ES-I3 (cell line): ENCODE measurements at regions not wholly inside any gene's neighbourhood (a gene's known extent, or its start where the extent isn't known, plus 50 kb on each side); places are given as distances from the start of the nearest gene placed in this dataset.
"Not testable (repeated sequence)": the region's sequence is repeated elsewhere in the genome, so short reads cannot be mapped to it uniquely, and the experiment has no call there.

Source experiments
- H3K36me3 ChIP-seq: 2 replicates; pipeline ENCODE4 v1.6.1; 2013; ENCODE audit warnings: mild to moderate bottlenecking, low read length, control low read depth, moderate library complexity; ENCODE audit not compliant: insufficient read depth
- H3K4me1 ChIP-seq: 2 replicates; pipeline ENCODE4 v1.6.1; 2013; ENCODE audit warnings: mild to moderate bottlenecking, control low read depth, low read length; ENCODE audit not compliant: insufficient read depth
- H3K9ac ChIP-seq: 2 replicates; pipeline ENCODE4 v1.6.1; 2013; ENCODE audit warnings: low read depth, mild to moderate bottlenecking, low read length, moderate library complexity
- H3K9me3 ChIP-seq: 2 replicates; pipeline ENCODE4 v1.6.1; 2013; ENCODE audit warnings: mild to moderate bottlenecking, low read length, moderate library complexity; ENCODE audit not compliant: control insufficient read depth, insufficient read depth

DNA sequence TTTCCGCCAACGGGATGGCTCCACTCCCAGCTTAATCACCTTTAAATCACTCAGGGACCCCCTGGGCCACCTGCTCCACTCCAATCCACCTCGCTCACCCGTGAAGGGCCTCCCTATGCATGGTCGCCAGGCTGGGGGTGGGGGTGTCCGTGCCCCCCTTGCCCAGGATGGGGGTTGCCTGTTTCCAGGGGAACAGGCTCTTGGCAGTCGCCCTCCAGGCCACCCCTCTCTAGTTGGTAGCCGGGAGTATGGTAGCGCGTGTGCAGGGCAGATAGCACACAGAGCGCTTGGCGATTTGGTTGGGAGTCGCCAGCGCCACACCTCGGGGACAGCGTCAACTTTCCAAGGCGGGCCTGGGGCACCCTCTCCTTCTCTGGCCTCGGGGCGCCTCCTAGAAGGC lies 134.9 kb upstream of the ZNF92 start:
- Histone ChIP-seq H3K4me1 (no peaks in the 10 kb centered on the region; the same call in 1 of the 2 replicates), H3K36me3 (no peaks in the 10 kb centered on the region)

DNA sequence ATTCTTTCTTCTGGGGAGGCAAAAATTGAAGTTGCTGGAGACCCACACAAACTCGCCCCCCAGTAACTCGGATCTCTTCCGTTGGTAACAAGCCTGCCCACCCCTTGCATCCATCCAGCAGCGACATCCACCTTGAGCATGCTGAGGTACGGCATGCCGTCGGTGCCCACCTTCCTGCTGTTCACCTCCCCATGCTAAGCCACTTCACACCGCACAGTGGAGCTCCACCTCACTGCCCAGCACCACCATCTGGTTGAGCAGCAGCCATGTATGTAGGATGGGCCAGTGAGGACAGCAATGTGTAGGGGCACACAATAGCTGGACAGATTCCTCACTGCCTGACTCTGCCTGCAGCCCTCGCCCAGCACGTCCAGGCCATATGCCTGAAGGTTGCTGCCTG lies 138.1 kb upstream of the ZNF92 start:
- no peaks in the 10 kb centered on the region for H3K9me3 ChIP-seq
- H3K4me1 ChIP-seq, result peaks cover 5% of the 10 kb centered on the region
- no peak overlapping the region for H3K9ac ChIP-seq
- H3K36me3 ChIP-seq, result no peaks in the 10 kb centered on the region

More for the DNA sequence above, 134.9 kb upstream of the ZNF92 start:
- no peak overlapping the region for H3K9ac ChIP-seq
- no peaks in the 10 kb centered on the region for H3K9me3 ChIP-seq

DNA sequence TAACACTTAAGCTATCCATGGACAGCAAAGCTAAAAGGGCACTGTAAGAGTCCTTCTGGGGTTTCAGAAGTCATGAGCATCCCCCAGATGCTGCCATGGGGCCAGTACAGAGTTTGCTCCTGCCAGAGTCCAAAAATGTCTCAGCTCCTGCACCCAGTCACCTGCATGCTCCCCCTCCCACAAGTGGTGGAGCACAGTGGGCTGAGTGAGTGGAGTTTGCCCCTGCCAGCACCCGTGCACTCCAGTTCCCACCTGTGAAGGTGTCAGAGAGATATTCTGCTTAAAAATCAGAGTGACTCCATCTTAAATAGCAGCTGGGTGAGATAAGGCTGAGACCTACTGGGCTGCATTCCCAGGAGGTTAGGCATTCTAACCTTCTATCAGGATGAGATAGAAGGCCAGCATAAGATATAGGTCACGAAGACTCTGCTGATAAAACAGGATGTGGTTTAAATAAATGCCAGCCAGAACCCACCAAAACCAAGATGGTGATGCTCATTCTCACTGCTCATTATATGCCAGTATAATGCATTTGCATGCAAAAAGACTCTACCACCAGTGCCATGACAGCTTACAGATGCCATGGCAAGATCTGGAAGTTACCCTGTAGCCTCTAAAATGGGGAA lies 140.1 kb upstream of the ZNF92 start:
- Histone ChIP-seq H3K36me3 (no peaks in the 10 kb centered on the region), H3K9ac (no peak overlapping the region), H3K4me1 (peaks cover 5% of the 10 kb centered on the region; the same call in 1 of the 2 replicates), H3K9me3 (no peaks in the 10 kb centered on the region)

DNA sequence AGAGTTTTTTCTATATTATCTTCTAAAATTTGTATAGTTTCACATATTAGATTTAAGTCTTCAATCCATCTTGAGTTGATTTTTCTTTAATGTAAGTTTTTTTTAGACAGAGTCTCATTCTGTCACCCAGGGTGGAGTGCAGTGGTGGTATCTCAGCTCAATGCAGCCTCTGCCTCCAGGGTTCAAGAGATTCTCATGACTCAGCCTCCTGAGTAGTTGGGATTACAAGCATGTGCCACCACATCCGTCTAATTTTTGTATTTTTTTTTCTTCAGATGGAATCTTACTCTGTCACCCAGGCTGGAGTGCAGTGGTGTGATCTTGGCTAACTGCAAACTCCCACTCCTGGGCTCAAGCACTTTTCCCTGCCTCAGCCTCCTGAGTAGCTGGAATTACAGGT lies 143.4 kb upstream of the ZNF92 start:
- Histone ChIP-seq H3K4me1 (peaks cover 5% of the 10 kb centered on the region; the same call in 1 of the 2 replicates), H3K9ac (no peak overlapping the region), H3K9me3 (no peaks in the 10 kb centered on the region), H3K36me3 (no peaks in the 10 kb centered on the region)

GRCh38 chr7:65225422-65226006 lies 148.1 kb upstream of the ZNF92 start:
- Histone ChIP-seq H3K4me1 (no peaks in the 10 kb centered on the region), H3K9me3 (no peaks in the 10 kb centered on the region), H3K9ac (no peak overlapping the region), H3K36me3 (no peaks in the 10 kb centered on the region)

DNA sequence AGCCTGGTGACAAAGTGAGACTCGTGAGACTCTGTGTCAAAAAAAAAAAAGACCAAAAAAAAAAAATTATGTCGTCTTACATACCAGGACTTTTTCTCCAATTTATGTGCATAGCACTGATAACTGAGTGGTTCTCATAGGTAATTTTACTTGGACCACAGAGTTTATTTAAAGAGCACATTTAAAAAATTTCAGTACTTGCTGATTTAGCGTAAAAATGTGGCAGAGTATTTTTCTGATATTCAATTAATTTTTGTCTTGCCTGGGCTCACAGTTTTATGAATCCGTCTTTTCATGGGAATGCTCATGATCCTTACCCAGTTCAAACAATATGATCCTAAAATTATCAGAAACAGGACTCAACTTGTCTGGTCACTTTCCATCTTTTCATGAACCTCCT lies 151.0 kb upstream of the ZNF92 start:
- H3K4me1 ChIP-seq, result no peaks in the 10 kb centered on the region
- H3K9ac ChIP-seq, result no peak overlapping the region
- no peaks in the 10 kb centered on the region for H3K9me3 ChIP-seq
- H3K36me3 ChIP-seq, result no peaks in the 10 kb centered on the region

- no peaks in the 10 kb centered on the region for H3K36me3 ChIP-seq
- no peaks in the 10 kb centered on the region for H3K4me1 ChIP-seq
- no peaks in the 10 kb centered on the region for H3K9me3 ChIP-seq
- H3K9ac ChIP-seq, result no peak overlapping the region
Observed at GRCh38 chr7:65221683-65222082, 152.0 kb upstream of the ZNF92 start.

GRCh38 chr7:65219623-65220022 lies 154.0 kb upstream of the ZNF92 start:
- no peaks in the 10 kb centered on the region for H3K4me1 ChIP-seq
- H3K9ac ChIP-seq, result no peak overlapping the region
- no peaks in the 10 kb centered on the region for H3K36me3 ChIP-seq
- no peaks in the 10 kb centered on the region for H3K9me3 ChIP-seq

DNA sequence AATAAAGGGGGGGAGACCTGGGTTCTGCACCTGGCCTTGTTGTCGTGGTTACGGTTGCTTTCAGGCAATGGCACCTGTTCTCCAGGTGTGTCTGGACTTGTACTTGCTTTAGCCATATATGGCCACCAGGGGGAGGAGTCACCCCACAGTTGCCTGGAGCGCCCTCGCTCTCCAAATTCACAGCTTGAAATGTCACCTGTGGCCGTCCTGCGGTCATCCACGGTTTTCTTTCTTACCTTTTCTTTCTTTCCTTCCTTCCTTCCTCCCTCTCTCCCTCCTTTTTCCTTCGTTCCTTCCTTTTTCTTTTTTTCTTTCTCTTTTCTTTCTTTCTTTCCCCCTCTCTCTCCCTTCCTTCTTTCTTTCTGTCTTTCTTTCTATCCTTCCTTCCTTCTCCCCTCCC lies 157.2 kb upstream of the ZNF92 start:
- H3K4me1 ChIP-seq, result no peaks in the 10 kb centered on the region
- no peaks in the 10 kb centered on the region for H3K36me3 ChIP-seq
- H3K9me3 ChIP-seq, result no peaks in the 10 kb centered on the region

DNA sequence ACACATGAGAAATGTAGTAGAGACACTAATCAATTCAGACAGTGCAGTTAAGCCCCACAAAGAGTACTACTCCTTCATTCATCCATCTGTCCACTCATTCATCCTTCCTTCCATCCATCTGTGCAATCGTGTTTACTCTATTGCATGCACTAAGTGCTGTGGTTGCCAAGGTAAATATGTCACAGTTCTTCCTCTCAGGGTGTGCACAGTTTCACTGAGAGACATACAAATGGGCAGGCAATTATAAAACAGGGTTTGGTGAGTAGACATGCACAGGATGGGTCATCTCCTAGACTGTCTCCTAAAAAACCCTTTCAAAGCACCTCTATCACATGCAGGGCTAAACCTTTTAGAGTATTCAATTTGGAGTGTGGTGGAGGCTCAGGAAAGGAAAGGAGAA lies 160.4 kb upstream of the ZNF92 start:
- not testable (repeated sequence) for H3K9ac ChIP-seq, H3K9me3 ChIP-seq, H3K4me1 ChIP-seq, H3K36me3 ChIP-seq

More for the DNA sequence above, 157.2 kb upstream of the ZNF92 start:
- no peak overlapping the region for H3K9ac ChIP-seq

- H3K9me3 ChIP-seq, H3K9ac ChIP-seq, H3K36me3 ChIP-seq, H3K4me1 ChIP-seq: not testable (repeated sequence)
Observed at GRCh38 chr7:65199221-65199620, 174.4 kb upstream of the ZNF92 start.

DNA sequence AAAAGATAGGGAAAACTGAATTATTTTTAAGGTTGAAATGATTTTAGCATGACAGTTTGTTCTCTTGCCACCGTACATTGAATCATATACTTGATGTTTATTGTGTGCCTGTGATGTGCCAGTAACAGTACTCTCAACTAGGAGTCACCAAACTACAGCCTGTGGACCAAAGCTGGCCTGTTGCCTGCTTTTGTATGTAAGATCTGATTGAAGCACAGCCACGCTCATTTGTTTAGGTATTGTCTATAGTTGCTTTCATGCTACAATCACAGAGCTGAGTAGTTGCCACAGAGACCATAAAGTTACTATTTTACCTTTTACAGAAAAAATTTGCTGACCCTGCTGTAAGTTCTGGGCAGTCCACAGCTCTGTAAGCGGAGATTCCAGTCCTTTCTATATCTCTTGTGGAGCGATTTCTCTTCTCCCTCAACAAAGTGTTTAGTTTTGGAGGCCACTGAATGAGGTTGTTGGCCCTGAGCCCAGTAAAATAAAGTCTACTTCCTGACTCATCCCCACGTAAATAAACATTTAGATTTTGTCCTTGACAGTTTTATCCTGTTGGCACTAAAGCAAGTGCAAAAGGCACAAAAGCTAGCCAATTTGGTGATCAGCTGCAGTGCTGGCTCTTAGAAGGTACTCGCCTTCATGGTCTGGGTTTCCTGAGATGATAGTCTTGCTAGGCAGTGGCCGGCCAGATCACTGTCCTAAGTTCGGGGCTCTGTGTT lies 180.2 kb upstream of the ZNF92 start:
- not testable (repeated sequence) for H3K4me1 ChIP-seq, H3K9ac ChIP-seq, H3K9me3 ChIP-seq, H3K36me3 ChIP-seq

GRCh38 chr7:65177041-65177440 lies 170.6 kb upstream of the ERV3-1 start:
- not testable (repeated sequence) for H3K9ac ChIP-seq, H3K9me3 ChIP-seq, H3K36me3 ChIP-seq, H3K4me1 ChIP-seq

DNA sequence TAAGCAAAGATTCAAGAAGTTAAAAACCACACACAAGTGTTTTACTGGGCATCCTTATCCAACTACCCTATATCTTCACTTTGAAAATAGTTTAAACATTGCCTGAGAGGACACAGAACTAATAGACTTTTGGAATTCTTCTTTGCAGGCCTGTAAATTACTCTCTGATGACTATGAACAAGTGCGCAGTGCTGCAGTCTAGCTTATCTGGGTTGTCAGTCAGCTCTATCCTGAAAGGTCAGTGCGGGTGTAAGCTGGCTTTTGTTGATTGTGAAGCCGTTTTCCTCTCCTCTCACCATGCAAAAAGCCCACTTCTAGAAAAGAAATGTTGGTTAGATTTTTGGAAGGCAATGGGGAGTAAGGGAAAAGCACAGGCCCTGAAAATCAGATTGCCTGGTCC lies 143.6 kb upstream of the ERV3-1 start:
- not testable (repeated sequence) for H3K9ac ChIP-seq, H3K9me3 ChIP-seq

More for the DNA sequence above, 143.6 kb upstream of the ERV3-1 start:
- H3K36me3 ChIP-seq, H3K4me1 ChIP-seq: not testable (repeated sequence)
